Hepatocyte (in vitro differentiated cells): ENCODE measurements at regions not wholly inside any gene's neighbourhood (a gene's known extent, or its start where the extent isn't known, plus 50 kb on each side); places are given as distances from the start of the nearest gene placed in this dataset.

Source experiments
- CTCF ChIP-seq: fragments of 200-600 bp; sonication (generic); IDR thresholded peaks from 2 replicates; pipeline ENCODE4 v1.5.1; 2016; ENCODE audit warnings: antibody characterized with exemption, mild to moderate bottlenecking; ENCODE audit not compliant: poor library complexity
- EZH2 ChIP-seq: fragments of 200-600 bp; sonication (generic); IDR thresholded peaks from 2 replicates; pipeline ENCODE4 v1.6.1; 2016; ENCODE audit warnings: antibody characterized with exemption, mild to moderate bottlenecking, borderline replicate concordance

GRCh38 chr19:28164214-28164613 lies 1048.7 kb downstream of the UQCRFS1 start:
- TF ChIP-seq EZH2 (no peak), CTCF (no peak)
